HepG2 (cell line): ENCODE measurements at regions not wholly inside any gene's neighbourhood (a gene's known extent, or its start where the extent isn't known, plus 50 kb on each side); places are given as distances from the start of the nearest gene placed in this dataset.

Source experiments
- ATAC-seq: fragments of 200-7000 bp; cut with Tn5 transposase; 3 replicates; pipeline ENCODE4 v1.9.1; 2020; ENCODE audit warnings: mild to moderate bottlenecking, moderate library complexity
- BruUV-seq: library from RNA; stranded (reverse); fragments of 400-500 nt; replicated peaks from 2 replicates; lab custom pipeline; 2021; lab: Mats Ljungman, UMichigan
- CTCF ChIA-PET: fragments of 300-600 bp; formaldehyde crosslinking; extraction: SDS; loops from one replicate; lab custom pipeline; 2021; ENCODE audit warnings: low total read pairs, inconsistent platforms, low intra/inter-chr PET ratio; lab: Yijun Ruan, JAX
- POLR2A ChIA-PET: fragments of 350-600 bp; sonication (Branson Sonifier 250); formaldehyde crosslinking; loops from one replicate; lab custom pipeline; 2020; ENCODE audit warnings: antibody characterized with exemption, inconsistent platforms; lab: Yijun Ruan, JAX
- DNase-seq: peaks from one replicate; pipeline ENCODE4 v3.0.0-alpha.2; 2015; ENCODE audit warnings: low spot score
- FAIRE-seq: peaks from 3 replicates; lab custom pipeline; 2011; peaks lifted over from hg19 to GRCh38; lab: Jason Lieb, UNC
- H2AFZ ChIP-seq: one replicate; pipeline ENCODE4 v1.6.1; 2011; ENCODE audit warnings: low read length, inconsistent platforms
- H3K27ac ChIP-seq: fragments of 300-600 bp; 3 replicates; pipeline ENCODE4 v1.8.0; 2011; ENCODE audit warnings: mixed run types, mild to moderate bottlenecking, mixed read lengths, low read length, inconsistent platforms; ENCODE audit not compliant: insufficient read depth; ENCODE audit errors: extremely low read length
- H3K27me3 ChIP-seq, 2 experiments: fragments of 200-600 bp in 1 of 2; 2 replicates in 1 of 2; 3 replicates in 1 of 2; pipeline versions ENCODE4 v1.6.0 to v1.8.0; 2011; ENCODE audit warnings: low read length in 2 of 2, mild to moderate bottlenecking in 2 of 2, moderate library complexity in 2 of 2, inconsistent platforms in 1 of 2; ENCODE audit not compliant: insufficient read depth in 2 of 2, control insufficient read depth in 1 of 2
- H3K36me3 ChIP-seq, 2 experiments: fragments of 200-600 bp in 1 of 2; replicated peaks in 1 of 2; 2 replicates in 1 of 2; 3 replicates in 1 of 2; pipeline versions ENCODE4 v1.5.1 to v1.8.0; 2011; ENCODE audit warnings: low read length in 2 of 2, inconsistent platforms in 1 of 2; ENCODE audit not compliant: insufficient read depth in 2 of 2, control insufficient read depth in 1 of 2
- H3K4me1 ChIP-seq: 2 replicates; pipeline ENCODE4 v1.5.1; 2012; ENCODE audit warnings: low read length, inconsistent platforms; ENCODE audit not compliant: insufficient read depth
- H3K4me2 ChIP-seq: 2 replicates; pipeline ENCODE4 v1.6.0; 2011; ENCODE audit warnings: low read depth, low read length, inconsistent platforms
- H3K4me3 ChIP-seq, 3 experiments: fragments of 200-600 bp in 1 of 3; sonication (generic), shearing (Covaris generic) in 1 of 3; replicated peaks in 1 of 3; 2 replicates each; pipeline ENCODE4 v1.5.1; 2011 to 2016; ENCODE audit warnings: low read length in 3 of 3, inconsistent platforms in 2 of 3, low read depth in 2 of 3, mild to moderate bottlenecking in 2 of 3, control low read depth in 1 of 3, mixed read lengths in 1 of 3; ENCODE audit not compliant: insufficient read depth in 1 of 3
- H3K79me2 ChIP-seq: one replicate; pipeline ENCODE4 v1.6.1; 2011; ENCODE audit warnings: low read length, inconsistent platforms; ENCODE audit not compliant: insufficient read depth
- H3K9ac ChIP-seq: 2 replicates; pipeline ENCODE4 v1.6.0; 2011; ENCODE audit warnings: mild to moderate bottlenecking, low read depth, low read length, inconsistent platforms; ENCODE audit not compliant: insufficient read depth
- H3K9me3 ChIP-seq: 2 replicates; pipeline ENCODE4 v1.5.1; 2012; ENCODE audit warnings: mild to moderate bottlenecking, low read length
- H4K20me1 ChIP-seq: 2 replicates; pipeline ENCODE4 v1.6.0; 2011; ENCODE audit warnings: inconsistent platforms, mild to moderate bottlenecking, low read length, moderate library complexity; ENCODE audit not compliant: insufficient read depth
- ARID3A ChIP-seq: IDR thresholded peaks from 2 replicates; pipeline ENCODE4 v1.6.1; 2012; ENCODE audit warnings: low read depth, low read length, improper control_type of control experiment
- BRCA1 ChIP-seq: sonication (generic); formaldehyde crosslinking; IDR thresholded peaks from 2 replicates; pipeline ENCODE4 v1.4.0; 2020; ENCODE audit warnings: missing genetic modification reagents
- FOXO4 ChIP-seq: sonication (generic); formaldehyde crosslinking; conservative IDR thresholded peaks from 2 replicates; pipeline ENCODE4 v1.8.1; 2023; ENCODE audit warnings: missing genetic modification reagents
- HNRNPH1 ChIP-seq: fragments of 200-400 bp; formaldehyde crosslinking; optimal IDR thresholded peaks from 2 replicates; pipeline ENCODE3; 2017; ENCODE audit warnings: mild to moderate bottlenecking, low read depth, low read length
- IRX3 ChIP-seq: sonication (generic); formaldehyde crosslinking; IDR thresholded peaks from 2 replicates; pipeline ENCODE4 v1.8.1; 2023; ENCODE audit warnings: mild to moderate bottlenecking, low read depth, missing genetic modification reagents, borderline replicate concordance
- KLF16 ChIP-seq, 2 experiments: sonication (generic) in 1 of 2; formaldehyde crosslinking in 1 of 2; IDR thresholded peaks; 2 replicates each; pipeline versions ENCODE4 v1.6.1 to v1.8.0; 2016 to 2023; ENCODE audit warnings: missing genetic modification reagents in 2 of 2, missing compliant biosample characterization in 1 of 2
- MTF2 ChIP-seq: sonication (generic); formaldehyde crosslinking; IDR thresholded peaks from 2 replicates; pipeline ENCODE4 v1.5.0; 2020; ENCODE audit warnings: missing genetic modification reagents, borderline replicate concordance
- PLRG1 ChIP-seq: fragments of 450-650 bp; conservative IDR thresholded peaks from 2 replicates; pipeline ENCODE4 v1.6.1; 2016
- RNF219 ChIP-seq: sonication (generic); formaldehyde crosslinking; IDR thresholded peaks from 2 replicates; pipeline ENCODE4 v1.5.0; 2020; ENCODE audit warnings: mild to moderate bottlenecking, missing genetic modification reagents
- STAT5B ChIP-seq: sonication (generic); formaldehyde crosslinking; IDR thresholded peaks from 2 replicates; pipeline ENCODE4 v1.4.0; 2020; ENCODE audit warnings: missing genetic modification reagents
- ZNF350 ChIP-seq: sonication (generic); formaldehyde crosslinking; IDR thresholded peaks from 2 replicates; pipeline ENCODE4 v1.4.0; 2020; ENCODE audit warnings: mild to moderate bottlenecking, low read depth, missing genetic modification reagents, borderline replicate concordance
- WGBS: methylation state at CpG from one replicate; pipeline ENCODE4 v1.1.6; 2017; ENCODE audit warnings: low lambda C conversion rate; 5-methylcytosine and 5-hydroxymethylcytosine counted together
- in situ Hi-C: cut with HindIII; loops from 2 replicates; pipeline ENCODE4 v1.10.0; 2017; ENCODE audit warnings: low pct_unique_long_range_greater_than_20kb; ENCODE audit not compliant: extremely low pct_ligation_motif_present
- intact Hi-C: fragments of 100-400 bp; cut with micrococcal nuclease; formaldehyde crosslinking; loops from one replicate; pipeline ENCODE4 v1.10.0; 2022; ENCODE audit not compliant: unreplicated experiment

GRCh38 chr13:29999492-30000369 is 149.3 kb upstream of the UBL3 start:
- H3K9me3 ChIP-seq, result no peaks in the 10 kb centered on the region
- TF ChIP-seq ZNF350 (CRISPR knock-in tag), result no peak
- no peak for TF ChIP-seq HNRNPH1
- no peak for TF ChIP-seq IRX3 (CRISPR knock-in tag)
- TF ChIP-seq MTF2 (CRISPR knock-in tag), result no peak
- no peak for TF ChIP-seq ARID3A
- H3K4me3 ChIP-seq, result no peak overlapping the region
- in situ Hi-C loops (no loop called here), intact Hi-C loops (loop anchor here (2.0 kb wide), 1 partner anchor 43 kb away; no protein-coding TSS in a partner anchor)
- ChIA-PET CTCF (no interaction called here), POLR2A (no interaction called here)
- no peak overlapping the region for H3K9ac ChIP-seq
- 54% methylated on average over 18 of the region's 18 CpGs for WGBS
- no peaks in the 10 kb centered on the region for H3K79me2 ChIP-seq
- H4K20me1 ChIP-seq, result no peaks in the 10 kb centered on the region
- DNase-seq (no peak), FAIRE-seq (no peak), ATAC-seq (no peak)
- H3K27ac ChIP-seq, result no peak overlapping the region
- no peak overlapping the region for H3K4me2 ChIP-seq
- BruUV-seq, result no TSS peak
- H3K36me3 ChIP-seq, result no peaks in the 10 kb centered on the region
- H3K27me3 ChIP-seq, result no peaks in the 10 kb centered on the region
- H3K4me1 ChIP-seq, result no peaks in the 10 kb centered on the region
- no peak overlapping the region for H2AFZ ChIP-seq

- Histone ChIP-seq H3K9ac (no peak overlapping the region), H4K20me1 (no peaks in the 10 kb centered on the region), H3K4me2 (no peak overlapping the region), H3K9me3 (no peaks in the 10 kb centered on the region), H3K27ac (no peak overlapping the region), H3K27me3 (no peaks in the 10 kb centered on the region; a peak in 2 of 5 replicates), H3K36me3 (no peaks in the 10 kb centered on the region), H3K4me1 (no peaks in the 10 kb centered on the region), H3K79me2 (no peaks in the 10 kb centered on the region), H2AFZ (no peak overlapping the region), H3K4me3 (no peak overlapping the region)
- POLR2A ChIA-PET, result no interaction called here
- in situ Hi-C loops (no loop called here), intact Hi-C loops (no loop called here)
- ATAC-seq (no peak), FAIRE-seq (no peak), DNase-seq (no peak)
- BruUV-seq, result no TSS peak
- 50% methylated on average over 8 of the region's 8 CpGs for WGBS
- CTCF ChIA-PET, result no interaction called here
- TF ChIP-seq KLF16 (CRISPR knock-in tag; IDR thresholded peaks at IDR 0.05) (no peak), FOXO4 (CRISPR knock-in tag) (no peak), RNF219 (CRISPR knock-in tag) (no peak), BRCA1 (CRISPR knock-in tag) (no peak), STAT5B (CRISPR knock-in tag) (no peak), PLRG1 (no peak)
Measured at GRCh38 chr13:29996316-29996715, 145.9 kb upstream of the UBL3 start.
